22Rv1 (cell line): ENCODE measurements at regions not wholly inside any gene's neighbourhood (a gene's known extent, or its start where the extent isn't known, plus 50 kb on each side); places are given as distances from the start of the nearest gene placed in this dataset.

Experiments
- CTCF ChIP-seq: fragments of 450-650 bp; IDR thresholded peaks from 2 replicates; pipeline ENCODE4 v1.5.1; 2017; ENCODE audit warnings: mild to moderate bottlenecking
- ZFX ChIP-seq: fragments of 450-650 bp; IDR thresholded peaks from 2 replicates; pipeline ENCODE4 v1.6.1; 2017; ENCODE audit warnings: antibody characterized with exemption, borderline replicate concordance

- TF ChIP-seq CTCF: no peak
- no peak for TF ChIP-seq ZFX
Measured at GRCh38 chr20:6632187-6632586, 135.3 kb upstream of the BMP2 start.
